Smooth muscle cell (in vitro differentiated cells): ENCODE measurements at regions not wholly inside any gene's neighbourhood (a gene's known extent, or its start where the extent isn't known, plus 50 kb on each side); places are given as distances from the start of the nearest gene placed in this dataset. TPM values are rescaled to one million over a fixed set of nuclear protein-coding genes. Genes with fewer than 3 reads are reported as not detected.

Experiments used
- DNase-seq: peaks from one replicate; lab custom pipeline; 2025; ENCODE audit not compliant: unreplicated experiment; lab: John Stamatoyannopoulos, UW
- H2AFZ ChIP-seq: fragments of 200-600 bp; sonication (generic); 2 replicates; pipeline ENCODE4 v1.6.0; 2016; ENCODE audit warnings: antibody characterized with exemption, low read depth, mild to moderate bottlenecking
- H3F3A ChIP-seq: fragments of 200-600 bp; sonication (generic); 2 replicates; pipeline ENCODE4 v1.6.0; 2017; ENCODE audit warnings: antibody characterized with exemption, low read depth
- H3K27ac ChIP-seq: fragments of 200-600 bp; sonication (generic); 2 replicates; pipeline ENCODE4 v1.5.1; 2016; ENCODE audit warnings: low read depth, mild to moderate bottlenecking
- H3K27me3 ChIP-seq: fragments of 200-600 bp; sonication (generic); 2 replicates; pipeline ENCODE4 v1.6.1; 2016; ENCODE audit warnings: low read depth, mild to moderate bottlenecking
- H3K36me3 ChIP-seq: fragments of 200-600 bp; sonication (generic); 2 replicates; pipeline ENCODE4 v1.5.1; 2016; ENCODE audit warnings: low read depth
- H3K4me1 ChIP-seq: fragments of 200-600 bp; sonication (generic); 2 replicates; pipeline ENCODE4 v1.5.1; 2016; ENCODE audit warnings: low read depth
- H3K4me2 ChIP-seq: fragments of 200-600 bp; sonication (generic); 2 replicates; pipeline ENCODE4 v1.6.0; 2016; ENCODE audit warnings: mild to moderate bottlenecking
- H3K4me3 ChIP-seq: fragments of 200-600 bp; sonication (generic); 2 replicates; pipeline ENCODE4 v1.5.1; 2016; ENCODE audit warnings: mild to moderate bottlenecking
- H3K79me2 ChIP-seq: fragments of 200-600 bp; sonication (generic); 2 replicates; pipeline ENCODE4 v1.6.0; 2016; ENCODE audit warnings: low read depth, mild to moderate bottlenecking
- H3K9ac ChIP-seq: fragments of 200-600 bp; sonication (generic); 2 replicates; pipeline ENCODE4 v1.6.0; 2016; ENCODE audit warnings: low read depth
- H3K9me3 ChIP-seq: fragments of 200-600 bp; sonication (generic); replicated peaks from 2 replicates; pipeline ENCODE4 v1.5.1; 2016; ENCODE audit warnings: low read depth
- H4K20me1 ChIP-seq: fragments of 200-600 bp; sonication (generic); 2 replicates; pipeline ENCODE4 v1.6.0; 2016; ENCODE audit warnings: low read depth
- CTCF ChIP-seq: fragments of 200-600 bp; sonication (generic); IDR thresholded peaks from 2 replicates; pipeline ENCODE4 v1.5.1; 2017; ENCODE audit warnings: borderline replicate concordance, mild to moderate bottlenecking, antibody characterized with exemption; ENCODE audit not compliant: insufficient read depth, poor library complexity, severe bottlenecking
- WGBS: methylation state at CpG from one replicate; pipeline ENCODE4 v1.1.7; 2016; ENCODE audit warnings: low lambda C conversion rate; 5-methylcytosine and 5-hydroxymethylcytosine counted together
- small RNA-seq: library from RNA; depleted of rRNA; stranded (forward); fragments of <200 nt; gene quantifications from one replicate; pipeline ENCODE3, GENCODE V24; 2014

- no peaks in the 10 kb centered on the region for H3K27me3 ChIP-seq
- no peak overlapping the region for H2AFZ ChIP-seq
- H3K9me3 ChIP-seq: no peaks in the 10 kb centered on the region
- DNase-seq: no peak
- H4K20me1 ChIP-seq: no peaks in the 10 kb centered on the region
- no peaks in the 10 kb centered on the region for H3K79me2 ChIP-seq
- no peak overlapping the region for H3K4me2 ChIP-seq
- H3K9ac ChIP-seq: no peak overlapping the region
- WGBS: 76% methylated on average over 5 of the region's 5 CpGs
- no peak overlapping the region for H3K4me3 ChIP-seq
- H3K27ac ChIP-seq: no peak overlapping the region
- TF ChIP-seq CTCF: no peak
- no peaks in the 10 kb centered on the region for H3K4me1 ChIP-seq
- H3F3A ChIP-seq: no peaks in the 10 kb centered on the region
- H3K36me3 ChIP-seq: no peaks in the 10 kb centered on the region
Measured at GRCh38 chr9:785997-786396, 55.5 kb upstream of the DMRT1 start.

- 71% methylated on average over 6 of the region's 6 CpGs for WGBS
- Histone ChIP-seq H4K20me1 (no peaks in the 10 kb centered on the region), H3K9me3 (no peaks in the 10 kb centered on the region), H3K79me2 (no peaks in the 10 kb centered on the region), H3F3A (no peaks in the 10 kb centered on the region), H3K27ac (no peak overlapping the region), H3K4me3 (no peak overlapping the region), H3K4me2 (no peak overlapping the region), H3K36me3 (no peaks in the 10 kb centered on the region), H3K4me1 (no peaks in the 10 kb centered on the region), H3K9ac (no peak overlapping the region), H3K27me3 (no peaks in the 10 kb centered on the region), H2AFZ (no peak overlapping the region)
- TF ChIP-seq CTCF: no peak
- DNase-seq: no peak
Measured at GRCh38 chr9:786405-786804, 55.1 kb upstream of the DMRT1 start.

GRCh38 chr9:788777-789176 is 52.7 kb upstream of the DMRT1 start:
- H3K4me3 ChIP-seq: no peak overlapping the region
- no peak overlapping the region for H2AFZ ChIP-seq

More at GRCh38 chr9:788777-789176, 52.7 kb upstream of the DMRT1 start:
- TF ChIP-seq CTCF: no peak
- 89% methylated on average over 6 of the region's 6 CpGs for WGBS
- H3K9me3 ChIP-seq: no peaks in the 10 kb centered on the region
- H3K27me3 ChIP-seq: no peaks in the 10 kb centered on the region
- H3F3A ChIP-seq: no peaks in the 10 kb centered on the region
- no peaks in the 10 kb centered on the region for H3K36me3 ChIP-seq
- H3K4me2 ChIP-seq: no peak overlapping the region
- no peaks in the 10 kb centered on the region for H3K79me2 ChIP-seq
- no peaks in the 10 kb centered on the region for H4K20me1 ChIP-seq
- H3K4me1 ChIP-seq: no peaks in the 10 kb centered on the region
- no peak for DNase-seq
- H3K9ac ChIP-seq: no peak overlapping the region
- no peak overlapping the region for H3K27ac ChIP-seq

Small RNA genes lying in the stretch of these regions (small RNA-seq; reads per million reads assigned to genes)
- gene AL392089.1: not detected
- gene RNU6-1327P: not detected
